ENCODE measurements at regions not wholly inside any gene's neighbourhood (a gene's known extent, or its start where the extent isn't known, plus 50 kb on each side); places are given as distances from the start of the nearest gene placed in this dataset.

- H3K4me1 ChIP-seq, result no peaks in the 10 kb centered on the region
- DNase-seq (ENCODE audit: low spot score in 2 of 2), result no peak
- H3K4me3 ChIP-seq, result no peak overlapping the region
- H3K9me3 ChIP-seq, result no peaks in the 10 kb centered on the region
- no peak overlapping the region for H3K27ac ChIP-seq
- no peak for TF ChIP-seq CTCF (IDR thresholded peaks at IDR 0.05)
- no peaks in the 10 kb centered on the region for H3K27me3 ChIP-seq
- H3K36me3 ChIP-seq, result no peaks in the 10 kb centered on the region
- intact Hi-C loops (cut with DNase I), result no loop called here
These were observed 174.4 kb downstream of the ARRDC4 start for GRCh38 chr15:98134905-98135304.

GRCh38 chr15:98138910-98139309, 178.4 kb downstream of the ARRDC4 start:
- Histone ChIP-seq H3K27me3 (no peaks in the 10 kb centered on the region), H3K4me1 (no peaks in the 10 kb centered on the region), H3K4me3 (no peak overlapping the region), H3K27ac (no peak overlapping the region), H3K9me3 (no peaks in the 10 kb centered on the region), H3K36me3 (no peaks in the 10 kb centered on the region)
- DNase-seq (ENCODE audit: low spot score in 2 of 2), result no peak
- intact Hi-C loops (cut with DNase I), result no loop called here
- TF ChIP-seq CTCF (IDR thresholded peaks at IDR 0.05), result no peak

GRCh38 chr15:98139337-98139736, 178.8 kb downstream of the ARRDC4 start:
- intact Hi-C loops (cut with DNase I), result no loop called here
- no peak for TF ChIP-seq CTCF (IDR thresholded peaks at IDR 0.05)
- DNase-seq (ENCODE audit: low spot score in 2 of 2), result no peak
- no peak overlapping the region for H3K4me3 ChIP-seq
- H3K27ac ChIP-seq, result no peak overlapping the region
- no peaks in the 10 kb centered on the region for H3K27me3 ChIP-seq
- no peaks in the 10 kb centered on the region for H3K9me3 ChIP-seq
- no peaks in the 10 kb centered on the region for H3K4me1 ChIP-seq
- no peaks in the 10 kb centered on the region for H3K36me3 ChIP-seq

GRCh38 chr15:98142572-98142971, 182.1 kb downstream of the ARRDC4 start:
- no peaks in the 10 kb centered on the region for H3K27me3 ChIP-seq
- DNase-seq (ENCODE audit: low spot score in 2 of 2), result no peak
- no peaks in the 10 kb centered on the region for H3K4me1 ChIP-seq
- intact Hi-C loops (cut with DNase I), result no loop called here
- no peak for TF ChIP-seq CTCF (IDR thresholded peaks at IDR 0.05)
- H3K4me3 ChIP-seq, result no peak overlapping the region
- H3K27ac ChIP-seq, result no peak overlapping the region
- no peaks in the 10 kb centered on the region for H3K36me3 ChIP-seq
- H3K9me3 ChIP-seq, result no peaks in the 10 kb centered on the region

GRCh38 chr15:98143116-98143515, 182.6 kb downstream of the ARRDC4 start:
- Histone ChIP-seq H3K27ac (no peak overlapping the region), H3K4me3 (no peak overlapping the region), H3K4me1 (no peaks in the 10 kb centered on the region), H3K27me3 (no peaks in the 10 kb centered on the region), H3K36me3 (no peaks in the 10 kb centered on the region), H3K9me3 (no peaks in the 10 kb centered on the region)
- intact Hi-C loops (cut with DNase I), result no loop called here
- DNase-seq (ENCODE audit: low spot score in 2 of 2), result no peak
- no peak for TF ChIP-seq CTCF (IDR thresholded peaks at IDR 0.05)

- H3K9me3 ChIP-seq, result no peaks in the 10 kb centered on the region
- H3K36me3 ChIP-seq, result no peaks in the 10 kb centered on the region
- no peak overlapping the region for H3K4me3 ChIP-seq
- no peak for TF ChIP-seq CTCF (IDR thresholded peaks at IDR 0.05)
- no peaks in the 10 kb centered on the region for H3K27me3 ChIP-seq
- intact Hi-C loops (cut with DNase I), result no loop called here
- no peak overlapping the region for H3K27ac ChIP-seq
- no peak for DNase-seq (ENCODE audit: low spot score in 2 of 2)
- no peaks in the 10 kb centered on the region for H3K4me1 ChIP-seq
These were observed 183.9 kb downstream of the ARRDC4 start for GRCh38 chr15:98144388-98144787.

All from ascending aorta (tissue), 2 donors.